Osteoblast (primary cell): ENCODE measurements at regions not wholly inside any gene's neighbourhood (a gene's known extent, or its start where the extent isn't known, plus 50 kb on each side); places are given as distances from the start of the nearest gene placed in this dataset.

Experiments
- DNase-seq: peaks from one replicate; pipeline ENCODE4 v3.0.0; 2011; ENCODE audit warnings: low spot score, mixed read lengths; ENCODE audit not compliant: insufficient read length; ENCODE audit errors: missing footprints
- H2AFZ ChIP-seq: 2 replicates; pipeline ENCODE4 v1.6.0; 2011; ENCODE audit warnings: mild to moderate bottlenecking, low read length
- H3K27ac ChIP-seq: 2 replicates; pipeline ENCODE4 v1.5.1; 2011; ENCODE audit warnings: mild to moderate bottlenecking, low read depth, low read length, moderate library complexity
- H3K27me3 ChIP-seq: 2 replicates; pipeline ENCODE4 v1.6.0; 2012; ENCODE audit warnings: mild to moderate bottlenecking, control low read depth, inconsistent platforms, low read length, moderate library complexity; ENCODE audit not compliant: insufficient read depth
- H3K36me3 ChIP-seq: 2 replicates; pipeline ENCODE4 v1.5.1; 2011; ENCODE audit warnings: mild to moderate bottlenecking, low read length, control low read depth, moderate library complexity; ENCODE audit not compliant: insufficient read depth
- H3K4me1 ChIP-seq: 2 replicates; pipeline ENCODE4 v1.5.1; 2011; ENCODE audit warnings: mild to moderate bottlenecking, low read length, control low read depth, moderate library complexity; ENCODE audit not compliant: insufficient read depth
- H3K4me2 ChIP-seq: 2 replicates; pipeline ENCODE4 v1.6.0; 2011; ENCODE audit warnings: mild to moderate bottlenecking, low read length; ENCODE audit not compliant: insufficient read depth
- H3K4me3 ChIP-seq: fragments of 200-600 bp; sonication (generic); 3 replicates; pipeline ENCODE4 v1.5.1; 2012; ENCODE audit warnings: mild to moderate bottlenecking, low read length, inconsistent platforms; ENCODE audit not compliant: insufficient read depth
- H3K79me2 ChIP-seq: 2 replicates; pipeline ENCODE4 v1.6.0; 2012; ENCODE audit warnings: mild to moderate bottlenecking, low read length, control low read depth, inconsistent platforms; ENCODE audit not compliant: insufficient read depth
- H3K9me3 ChIP-seq: 2 replicates; pipeline ENCODE4 v1.5.1; 2011; ENCODE audit warnings: low read depth, low read length, control low read depth
- H4K20me1 ChIP-seq: 2 replicates; pipeline ENCODE4 v1.6.0; 2012; ENCODE audit warnings: mild to moderate bottlenecking, low read length, control low read depth; ENCODE audit not compliant: insufficient read depth
- CTCF ChIP-seq: IDR thresholded peaks from 2 replicates; pipeline ENCODE4 v1.5.1; 2011; ENCODE audit warnings: mild to moderate bottlenecking, low read depth, low read length, moderate library complexity; ENCODE audit errors: extremely low read depth

DNA sequence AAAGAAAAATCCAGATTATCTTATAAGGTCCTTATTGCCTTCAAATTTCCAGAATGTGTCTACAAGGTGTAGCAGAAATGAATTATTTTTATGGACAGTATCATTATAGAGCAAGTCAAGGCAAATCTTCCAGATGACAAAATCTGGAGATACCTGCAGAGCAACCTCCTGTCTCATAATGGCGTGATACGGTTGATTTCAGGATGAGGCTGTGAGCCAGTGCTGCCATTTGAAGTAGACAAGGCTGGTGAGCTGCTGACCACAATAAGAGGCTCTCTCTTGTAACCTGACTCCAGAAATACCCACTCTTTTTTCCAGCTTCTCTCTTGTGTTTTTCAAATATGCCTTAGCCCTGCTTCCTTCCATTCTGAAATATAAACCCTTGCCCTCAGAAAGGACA, 108.2 kb downstream of the HTR1A start:
- no peak for DNase-seq

DNA sequence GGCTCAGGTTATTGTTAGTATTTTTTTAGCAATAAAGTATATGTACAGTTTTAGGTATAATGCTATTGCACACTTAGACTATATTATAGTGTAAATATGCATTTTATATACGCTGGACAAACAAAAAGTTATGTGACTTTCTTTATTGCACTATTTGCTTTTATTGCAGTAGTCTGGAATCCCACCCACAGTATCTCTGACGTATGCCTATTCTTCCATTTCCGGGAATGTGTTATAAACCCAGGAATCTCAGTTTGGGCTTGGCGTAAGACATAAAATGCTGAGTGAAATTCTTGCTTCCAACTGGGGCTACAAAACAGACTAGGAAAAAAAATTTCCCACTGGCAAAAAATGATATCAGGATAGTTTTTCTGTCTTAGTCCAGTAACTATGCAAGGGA, 119.1 kb downstream of the HTR1A start:
- no peak overlapping the region for H2AFZ ChIP-seq
- no peak overlapping the region for H3K4me2 ChIP-seq
- no peak overlapping the region for H3K27ac ChIP-seq
- no peaks in the 10 kb centered on the region for H4K20me1 ChIP-seq
- no peaks in the 10 kb centered on the region for H3K4me1 ChIP-seq
- no peak for DNase-seq
- H3K79me2 ChIP-seq, result no peaks in the 10 kb centered on the region
- no peak overlapping the region for H3K4me3 ChIP-seq
- no peak for TF ChIP-seq CTCF
- H3K36me3 ChIP-seq, result no peaks in the 10 kb centered on the region
- H3K9me3 ChIP-seq, result no peaks in the 10 kb centered on the region
- H3K27me3 ChIP-seq, result no peaks in the 10 kb centered on the region

More for the DNA sequence above, 108.2 kb downstream of the HTR1A start:
- Histone ChIP-seq H3K4me1 (no peaks in the 10 kb centered on the region), H3K9me3 (no peaks in the 10 kb centered on the region), H3K4me3 (no peak overlapping the region), H4K20me1 (no peaks in the 10 kb centered on the region), H3K79me2 (no peaks in the 10 kb centered on the region), H3K27me3 (no peaks in the 10 kb centered on the region), H3K27ac (no peak overlapping the region), H2AFZ (no peak overlapping the region), H3K36me3 (no peaks in the 10 kb centered on the region), H3K4me2 (no peak overlapping the region)
- no peak for TF ChIP-seq CTCF

DNA sequence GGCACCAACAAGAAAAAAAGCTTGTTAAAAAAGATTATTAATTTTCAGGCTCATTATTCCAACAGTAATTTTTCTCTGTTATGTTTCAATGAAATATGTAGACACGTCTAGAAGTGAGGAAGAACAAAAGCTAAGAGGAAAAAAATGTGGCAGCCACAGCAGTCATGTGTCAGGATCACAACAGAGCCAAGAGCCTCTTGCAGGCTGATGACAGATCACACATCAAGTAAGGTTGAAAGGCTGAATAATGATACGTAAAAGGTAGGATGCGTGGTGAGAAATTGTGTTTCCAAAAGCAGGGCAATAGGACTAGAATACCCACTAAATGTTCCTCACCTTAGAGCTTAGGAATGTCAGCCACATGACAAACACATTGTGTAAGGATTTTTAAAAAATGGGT, 124.8 kb downstream of the HTR1A start:
- Histone ChIP-seq H3K27ac (no peak overlapping the region), H3K79me2 (no peaks in the 10 kb centered on the region), H3K4me3 (no peak overlapping the region), H3K4me2 (no peak overlapping the region), H3K4me1 (no peaks in the 10 kb centered on the region), H3K9me3 (no peaks in the 10 kb centered on the region), H2AFZ (no peak overlapping the region), H3K27me3 (no peaks in the 10 kb centered on the region), H3K36me3 (no peaks in the 10 kb centered on the region), H4K20me1 (no peaks in the 10 kb centered on the region)
- no peak for DNase-seq
- TF ChIP-seq CTCF, result no peak

GRCh38 chr5:63831381-63831780, 130.9 kb downstream of the HTR1A start:
- no peaks in the 10 kb centered on the region for H4K20me1 ChIP-seq
- H3K36me3 ChIP-seq, result no peaks in the 10 kb centered on the region
- H3K27ac ChIP-seq, result no peak overlapping the region
- no peaks in the 10 kb centered on the region for H3K4me1 ChIP-seq
- H3K27me3 ChIP-seq, result no peaks in the 10 kb centered on the region
- TF ChIP-seq CTCF, result no peak
- no peaks in the 10 kb centered on the region for H3K9me3 ChIP-seq
- H3K4me3 ChIP-seq, result no peak overlapping the region
- H3K79me2 ChIP-seq, result no peaks in the 10 kb centered on the region
- no peak overlapping the region for H2AFZ ChIP-seq
- no peak overlapping the region for H3K4me2 ChIP-seq
- no peak for DNase-seq
